Cardiac muscle cell (in vitro differentiated cells and primary cell): ENCODE measurements at regions not wholly inside any gene's neighbourhood (a gene's known extent, or its start where the extent isn't known, plus 50 kb on each side); places are given as distances from the start of the nearest gene placed in this dataset.

Source experiments
- DNase-seq, 2 donors: peaks; one replicate each; pipeline versions ENCODE4 v3.0.0 to v3.0.0-alpha.2; 2010 to 2017; ENCODE audit warnings: low read depth in 1 of 2, low spot score in 1 of 2
- H3K27ac ChIP-seq: fragments of 200-600 bp; sonication (generic); 2 replicates; pipeline ENCODE4 v1.5.1; 2016
- H3K27me3 ChIP-seq: fragments of 200-600 bp; sonication (generic); 2 replicates; pipeline ENCODE4 v1.6.0; 2016; ENCODE audit warnings: control low read depth
- H3K36me3 ChIP-seq: fragments of 200-600 bp; sonication (generic); 2 replicates; pipeline ENCODE4 v1.5.1; 2016; ENCODE audit warnings: control low read depth
- H3K4me1 ChIP-seq: fragments of 200-600 bp; sonication (generic); 2 replicates; pipeline ENCODE4 v1.8.1; 2017; ENCODE audit warnings: low read depth, mild to moderate bottlenecking, mixed run types
- H3K4me3 ChIP-seq: fragments of 200-600 bp; sonication (generic); 2 replicates; pipeline ENCODE4 v1.5.1; 2016; ENCODE audit warnings: mild to moderate bottlenecking
- H3K9me3 ChIP-seq: fragments of 200-600 bp; sonication (generic); 2 replicates; pipeline ENCODE4 v1.5.1; 2017; ENCODE audit warnings: low read depth, mild to moderate bottlenecking, control low read depth
- TF ChIP-seq, protein P1 (sequence below): IDR thresholded peaks from 2 replicates; pipeline ENCODE4 v1.5.1; 2012; ENCODE audit warnings: low read depth, mild to moderate bottlenecking, low read length

DNA sequence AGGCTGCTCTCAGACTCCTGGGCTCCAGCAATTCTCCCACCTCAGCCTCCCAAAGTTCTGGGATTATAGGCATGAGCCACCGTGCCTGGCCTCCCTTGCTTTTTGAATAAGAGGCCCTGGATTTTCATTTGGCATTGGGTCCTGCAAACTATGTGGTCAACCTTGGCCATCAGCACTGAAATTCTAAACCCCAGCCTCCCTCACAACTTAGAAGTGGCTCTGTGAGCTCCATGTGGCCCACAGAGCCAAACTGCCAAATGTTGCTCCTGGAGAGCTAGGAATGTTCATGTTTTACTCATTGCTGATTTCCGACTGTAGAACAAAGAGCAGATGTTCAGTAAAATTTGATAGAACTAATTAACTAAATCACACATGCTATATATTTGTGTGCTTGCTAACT lies 210.6 kb upstream of the AGAP1 start:
- DNase-seq, result peak in 1 of 2 donors; percentile 65
- Histone ChIP-seq H3K27ac (no peak overlapping the region), H3K27me3 (no peaks in the 10 kb centered on the region), H3K4me3 (no peak overlapping the region), H3K36me3 (no peaks in the 10 kb centered on the region), H3K4me1 (no peaks in the 10 kb centered on the region), H3K9me3 (no peaks in the 10 kb centered on the region)
- TF ChIP-seq, protein P1, sequence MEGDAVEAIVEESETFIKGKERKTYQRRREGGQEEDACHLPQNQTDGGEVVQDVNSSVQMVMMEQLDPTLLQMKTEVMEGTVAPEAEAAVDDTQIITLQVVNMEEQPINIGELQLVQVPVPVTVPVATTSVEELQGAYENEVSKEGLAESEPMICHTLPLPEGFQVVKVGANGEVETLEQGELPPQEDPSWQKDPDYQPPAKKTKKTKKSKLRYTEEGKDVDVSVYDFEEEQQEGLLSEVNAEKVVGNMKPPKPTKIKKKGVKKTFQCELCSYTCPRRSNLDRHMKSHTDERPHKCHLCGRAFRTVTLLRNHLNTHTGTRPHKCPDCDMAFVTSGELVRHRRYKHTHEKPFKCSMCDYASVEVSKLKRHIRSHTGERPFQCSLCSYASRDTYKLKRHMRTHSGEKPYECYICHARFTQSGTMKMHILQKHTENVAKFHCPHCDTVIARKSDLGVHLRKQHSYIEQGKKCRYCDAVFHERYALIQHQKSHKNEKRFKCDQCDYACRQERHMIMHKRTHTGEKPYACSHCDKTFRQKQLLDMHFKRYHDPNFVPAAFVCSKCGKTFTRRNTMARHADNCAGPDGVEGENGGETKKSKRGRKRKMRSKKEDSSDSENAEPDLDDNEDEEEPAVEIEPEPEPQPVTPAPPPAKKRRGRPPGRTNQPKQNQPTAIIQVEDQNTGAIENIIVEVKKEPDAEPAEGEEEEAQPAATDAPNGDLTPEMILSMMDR, result no peak

DNA sequence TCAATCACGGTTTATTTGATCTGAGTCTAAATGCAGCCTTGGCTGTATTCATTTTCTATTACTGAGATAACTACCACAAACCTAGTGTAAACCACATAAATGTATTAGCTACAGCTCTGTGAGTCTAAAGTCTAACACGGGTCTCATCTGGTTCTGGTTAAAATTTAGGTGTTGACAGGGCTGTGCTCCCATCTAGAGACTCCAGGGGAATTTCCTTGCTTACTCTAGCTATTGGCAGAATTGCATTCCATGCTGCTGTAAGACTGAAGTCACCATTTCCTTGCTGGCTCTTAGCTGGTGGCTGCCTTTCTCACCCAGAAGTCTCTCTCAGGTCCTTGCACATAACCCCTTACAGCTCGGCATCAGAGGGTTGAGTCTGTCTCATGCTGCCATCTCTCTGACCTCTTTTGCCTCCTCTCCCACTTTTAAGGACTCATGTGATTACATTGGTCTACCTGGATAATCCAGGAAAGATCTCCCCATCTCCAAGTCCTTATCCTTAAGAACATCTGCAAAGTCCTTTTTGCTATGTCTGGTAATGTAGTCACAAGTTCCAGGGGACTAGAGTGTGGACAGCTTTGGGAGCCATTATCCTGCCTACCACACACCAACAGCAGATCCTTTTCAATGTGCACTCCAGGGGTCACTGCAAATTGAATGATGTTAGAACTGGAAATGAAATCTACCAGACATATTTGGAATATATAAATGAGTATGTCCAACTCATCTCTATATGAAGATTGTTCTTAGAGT lies 207.0 kb upstream of the AGAP1 start:
- H3K9me3 ChIP-seq, result no peaks in the 10 kb centered on the region
- TF ChIP-seq, protein P1, result no peak
- H3K4me3 ChIP-seq, result no peak overlapping the region
- H3K27ac ChIP-seq, result no peak overlapping the region
- DNase-seq, result peak in 1 of 2 donors; percentile 70
- no peaks in the 10 kb centered on the region for H3K4me1 ChIP-seq
- no peaks in the 10 kb centered on the region for H3K36me3 ChIP-seq
- H3K27me3 ChIP-seq, result no peaks in the 10 kb centered on the region

DNA sequence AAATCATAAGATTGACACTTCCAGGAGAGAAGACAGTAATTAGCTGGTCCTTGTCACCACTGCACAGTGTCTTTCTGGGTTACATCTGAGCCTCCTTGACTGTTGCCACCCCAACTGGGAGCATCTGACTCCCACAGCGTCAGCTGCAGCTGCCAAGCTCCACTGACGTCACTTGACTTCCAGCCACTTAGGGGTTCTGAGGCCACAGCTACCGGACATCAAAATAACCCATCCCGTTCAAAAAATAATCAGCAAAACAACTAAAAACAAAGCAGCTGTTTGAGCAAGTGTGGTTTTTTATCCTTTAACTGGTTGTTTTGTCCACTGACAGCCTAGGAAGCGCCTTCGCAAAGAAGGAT lies 206.5 kb upstream of the AGAP1 start:
- Histone ChIP-seq H3K9me3 (no peaks in the 10 kb centered on the region), H3K4me1 (no peaks in the 10 kb centered on the region), H3K27ac (no peak overlapping the region), H3K4me3 (no peak overlapping the region), H3K36me3 (no peaks in the 10 kb centered on the region), H3K27me3 (no peaks in the 10 kb centered on the region)
- DNase-seq, result peak in 1 of 2 donors; percentile 54
- TF ChIP-seq, protein P1, result no peak

DNA sequence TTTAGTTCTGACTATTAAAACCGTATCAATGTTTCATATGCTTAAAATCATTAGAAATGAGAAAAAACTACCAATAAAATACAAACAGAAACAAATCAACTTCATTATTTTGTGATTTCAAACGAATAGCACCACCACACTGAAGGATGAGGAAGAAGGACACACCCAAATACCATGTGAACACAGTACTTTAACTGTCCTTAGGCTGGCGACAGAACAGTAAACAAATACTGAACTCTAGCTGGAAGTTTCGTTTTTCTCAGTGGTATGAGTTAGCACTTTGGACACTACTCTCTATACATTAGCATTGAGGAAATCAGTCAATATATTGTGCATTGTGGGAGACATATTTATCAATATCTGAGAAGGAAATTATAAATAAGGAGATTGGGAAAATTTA lies 202.4 kb upstream of the AGAP1 start:
- Histone ChIP-seq H3K36me3 (no peaks in the 10 kb centered on the region), H3K4me1 (no peaks in the 10 kb centered on the region), H3K9me3 (no peaks in the 10 kb centered on the region), H3K27me3 (no peaks in the 10 kb centered on the region), H3K27ac (no peak overlapping the region), H3K4me3 (no peak overlapping the region)
- TF ChIP-seq, protein P1, result no peak
- no peak for DNase-seq

DNA sequence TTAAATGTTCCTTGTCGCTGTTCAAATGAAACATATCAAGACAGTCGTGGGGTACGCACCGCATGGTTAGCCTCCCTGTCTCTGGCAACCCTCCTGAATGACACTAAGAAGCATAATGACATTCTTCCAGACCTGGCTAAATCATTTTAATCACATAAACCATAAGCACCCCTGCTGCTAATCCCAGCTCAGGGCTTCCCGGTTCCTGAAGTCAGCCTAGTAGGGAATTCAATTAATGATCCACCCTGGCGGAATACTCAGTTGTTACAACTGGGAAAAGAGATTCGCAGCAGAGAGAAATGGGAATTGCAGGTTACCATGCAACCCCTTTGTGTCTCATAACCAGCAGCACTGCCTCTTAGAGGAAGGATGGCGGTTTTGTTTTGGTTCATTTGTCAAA lies 200.8 kb upstream of the AGAP1 start:
- DNase-seq, result no peak
- TF ChIP-seq, protein P1, result no peak
- no peaks in the 10 kb centered on the region for H3K4me1 ChIP-seq
- H3K9me3 ChIP-seq, result no peaks in the 10 kb centered on the region
- no peaks in the 10 kb centered on the region for H3K27me3 ChIP-seq
- no peaks in the 10 kb centered on the region for H3K36me3 ChIP-seq
- H3K4me3 ChIP-seq, result no peak overlapping the region
- no peak overlapping the region for H3K27ac ChIP-seq

DNA sequence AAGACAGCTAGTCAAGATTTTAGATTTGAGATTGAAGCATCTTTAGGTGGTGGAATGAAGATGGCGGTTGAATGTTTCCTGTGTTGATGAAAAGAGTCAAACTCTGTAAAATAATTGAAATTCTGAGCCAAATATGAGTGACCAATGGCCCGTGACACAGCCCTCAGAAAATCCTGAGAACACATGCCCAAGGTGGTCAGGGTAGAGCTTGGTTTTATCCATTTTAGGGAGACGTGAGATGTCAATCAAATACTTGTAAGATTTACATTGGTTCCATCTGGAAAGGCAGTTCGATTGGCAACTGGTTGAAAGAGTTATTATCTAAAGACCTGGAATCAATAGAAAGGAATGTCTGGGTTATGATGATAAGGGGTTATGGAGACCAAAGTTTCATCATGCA lies 198.0 kb upstream of the AGAP1 start:
- TF ChIP-seq, protein P1, result no peak
- Histone ChIP-seq H3K4me3 (no peak overlapping the region), H3K9me3 (no peaks in the 10 kb centered on the region), H3K4me1 (no peaks in the 10 kb centered on the region), H3K27ac (no peak overlapping the region), H3K27me3 (no peaks in the 10 kb centered on the region), H3K36me3 (no peaks in the 10 kb centered on the region)
- DNase-seq, result no peak
